ENCODE measurements at regions not wholly inside any gene's neighbourhood (a gene's known extent, or its start where the extent isn't known, plus 50 kb on each side); places are given as distances from the start of the nearest gene placed in this dataset.

GRCh38 chr12:108430245-108430644, 84.8 kb upstream of the FICD start:
- 2% methylated on average over 6 of the region's 6 CpGs for WGBS (ENCODE audit: insufficient coverage, low coverage, missing lambda C conversion rate)
- peaks cover 18 to 50% of the 10 kb centered on the region in 2 experiments; a peak in 3 of 5 replicates for H3K27me3 ChIP-seq (ENCODE audit: control insufficient read depth in 2 of 2, insufficient read depth in 2 of 2, low read length in 2 of 2)
- BruUV-seq (replicated peaks): no TSS peak

GRCh38 chr12:108425238-108425795, 86.2 kb upstream of the CMKLR1 start:
- Histone ChIP-seq H3K4me3 (no peak overlapping the region), H3K4me1 (replicated peaks in 1 of 2; ENCODE audit: control insufficient read depth in 2 of 2, insufficient read depth in 2 of 2, low read length in 2 of 2) (peaks cover 0 to 2% of the 10 kb centered on the region in 2 experiments; a peak in 1 of 5 replicates), H3K36me3 (ENCODE audit: control insufficient read depth, insufficient read depth, low read length) (no peaks in the 10 kb centered on the region), H3K9me3 (replicated peaks; ENCODE audit: control insufficient read depth, insufficient read depth, low read depth, low read length) (no peaks in the 10 kb centered on the region), H4K20me1 (replicated peaks; ENCODE audit: control insufficient read depth, insufficient read depth, low read length) (no peaks in the 10 kb centered on the region; the same call in 1 of the 2 replicates), H3K79me2 (ENCODE audit: control insufficient read depth, insufficient read depth, low read length) (no peaks in the 10 kb centered on the region), H2AFZ (ENCODE audit: low read depth, low read length) (no peak overlapping the region), H3K9me1 (ENCODE audit: control insufficient read depth, insufficient read depth, low read length) (no peaks in the 10 kb centered on the region), H3K4me2 (ENCODE audit: insufficient read depth, low read length) (no peak overlapping the region), H3K9ac (ENCODE audit: insufficient read depth in 1 of 2, low read depth in 2 of 2, low read length in 2 of 2) (no peak overlapping the region), H3K27ac (ENCODE audit: extremely low read depth, low read depth, low read length) (no peak overlapping the region), H3K27me3 (ENCODE audit: control insufficient read depth in 2 of 2, insufficient read depth in 2 of 2, low read length in 2 of 2) (peaks cover 15 to 42% of the 10 kb centered on the region in 2 experiments; a peak in 3 of 5 replicates)
- in situ Hi-C loops (cut with MboI) (no loop called here), intact Hi-C loops (cut with micrococcal nuclease) (no loop called here)
- ChIA-PET POLR2A (no interaction called here), CTCF (ENCODE audit: low intra/inter-chr PET ratio) (no interaction called here)
- BruUV-seq (replicated peaks): no TSS peak
- no peak for TF ChIP-seq SETDB1 (IDR thresholded peaks at IDR 0.05; ENCODE audit: low read length)
- no peak for TF ChIP-seq ELK3 (CRISPR knock-in tag; IDR thresholded peaks at IDR 0.05)
- no peak for TF ChIP-seq ZNF217 (CRISPR knock-in tag; IDR thresholded peaks at IDR 0.05)
- TF ChIP-seq RERE (CRISPR knock-in tag; IDR thresholded peaks at IDR 0.05; ENCODE audit: borderline replicate concordance): no peak
- TF ChIP-seq TSC22D4 (tag; IDR thresholded peaks at IDR 0.05): no peak
- no peak for TF ChIP-seq STAT5A (IDR thresholded peaks at IDR 0.05; ENCODE audit: borderline replicate concordance, low read length)
- TF ChIP-seq ZNF23 (CRISPR knock-in tag; IDR thresholded peaks at IDR 0.05): no peak
- no peak for TF ChIP-seq RBM39 (optimal IDR thresholded peaks at IDR 0.05; ENCODE audit: low read depth, low read length)
- TF ChIP-seq NR2C2 (CRISPR knock-in tag; IDR thresholded peaks at IDR 0.05): no peak
- no peak for TF ChIP-seq NR2C2 (tag; IDR thresholded peaks at IDR 0.05)
- DNase-seq (ENCODE audit: extremely low read depth in 1 of 4, low spot score in 3 of 4): no peak
- no peak for ATAC-seq
- FAIRE-seq: no peak

More at GRCh38 chr12:108430245-108430644, 84.8 kb upstream of the FICD start:
- Histone ChIP-seq H3K4me1 (replicated peaks in 1 of 2; ENCODE audit: control insufficient read depth in 2 of 2, insufficient read depth in 2 of 2, low read length in 2 of 2) (no peaks in the 10 kb centered on the region), H3K79me2 (ENCODE audit: control insufficient read depth, insufficient read depth, low read length) (no peaks in the 10 kb centered on the region), H3K4me2 (ENCODE audit: insufficient read depth, low read length) (no peak overlapping the region), H3K9me1 (ENCODE audit: control insufficient read depth, insufficient read depth, low read length) (no peaks in the 10 kb centered on the region), H3K4me3 (no peak overlapping the region), H3K9me3 (replicated peaks; ENCODE audit: control insufficient read depth, insufficient read depth, low read depth, low read length) (no peaks in the 10 kb centered on the region), H3K27ac (ENCODE audit: extremely low read depth, low read depth, low read length) (no peak overlapping the region), H2AFZ (ENCODE audit: low read depth, low read length) (no peak overlapping the region), H4K20me1 (replicated peaks; ENCODE audit: control insufficient read depth, insufficient read depth, low read length) (no peaks in the 10 kb centered on the region; the same call in 1 of the 2 replicates), H3K36me3 (ENCODE audit: control insufficient read depth, insufficient read depth, low read length) (no peaks in the 10 kb centered on the region), H3K9ac (ENCODE audit: insufficient read depth in 1 of 2, low read depth in 2 of 2, low read length in 2 of 2) (no peak overlapping the region)
- no peak for TF ChIP-seq ZNF436 (CRISPR knock-in tag; IDR thresholded peaks at IDR 0.05)
- TF ChIP-seq NFIC (IDR thresholded peaks at IDR 0.05): peak; percentile 80
- TF ChIP-seq TGIF2 (CRISPR knock-in tag; IDR thresholded peaks at IDR 0.05): no peak
- TF ChIP-seq ZNF263 (CRISPR knock-in tag; IDR thresholded peaks at IDR 0.05; ENCODE audit: borderline replicate concordance): no peak
- POLR2A ChIA-PET: no interaction called here
- FAIRE-seq: no peak
- in situ Hi-C loops (cut with MboI): no loop called here
- CTCF ChIA-PET (ENCODE audit: low intra/inter-chr PET ratio): no interaction called here
- no peak for DNase-seq (ENCODE audit: extremely low read depth in 1 of 4, low spot score in 3 of 4)
- intact Hi-C loops (cut with micrococcal nuclease): no loop called here
- ATAC-seq: no peak

Measured in K562 (cell line).